Neural crest cell (in vitro differentiated cells): ENCODE measurements at regions not wholly inside any gene's neighbourhood (a gene's known extent, or its start where the extent isn't known, plus 50 kb on each side); places are given as distances from the start of the nearest gene placed in this dataset.

Source experiments
- DNase-seq: peaks from one replicate; pipeline ENCODE4 v3.0.0; 2021; ENCODE audit warnings: low read depth, mixed read lengths, low spot score
- H3K27ac Mint-ChIP-seq: one replicate; pipeline ENCODE4 v1.8.0; 2021; ENCODE audit warnings: mild to moderate bottlenecking, mixed read lengths; ENCODE audit not compliant: unreplicated experiment
- H3K27me3 Mint-ChIP-seq: 2 replicates; pipeline ENCODE4 v1.8.0; 2021; ENCODE audit warnings: low read depth, mild to moderate bottlenecking, mixed read lengths
- H3K36me3 Mint-ChIP-seq: 2 replicates; pipeline ENCODE4 v1.8.0; 2021; ENCODE audit warnings: low read depth, mild to moderate bottlenecking, mixed read lengths
- H3K4me1 Mint-ChIP-seq: 2 replicates; pipeline ENCODE4 v1.8.0; 2021; ENCODE audit warnings: mixed read lengths
- H3K4me3 Mint-ChIP-seq: one replicate; pipeline ENCODE4 v1.8.0; 2021; ENCODE audit warnings: mild to moderate bottlenecking, mixed read lengths
- H3K9me3 Mint-ChIP-seq: 2 replicates; pipeline ENCODE4 v1.8.0; 2021; ENCODE audit warnings: mixed read lengths
- TF ChIP-seq, protein P1 (sequence below): fragments of 200-600 bp; sonication (generic); conservative IDR thresholded peaks from 2 replicates; pipeline ENCODE4 v1.5.0; 2021; ENCODE audit warnings: antibody characterized with exemption, mild to moderate bottlenecking

- Mint-ChIP-seq H3K27ac (no peak overlapping the region), H3K9me3 (no peaks in the 10 kb centered on the region), H3K4me3 (no peak overlapping the region), H3K27me3 (no peaks in the 10 kb centered on the region), H3K36me3 (no peaks in the 10 kb centered on the region), H3K4me1 (peaks cover 8% of the 10 kb centered on the region)
- no peak for DNase-seq
- TF ChIP-seq, protein P1, sequence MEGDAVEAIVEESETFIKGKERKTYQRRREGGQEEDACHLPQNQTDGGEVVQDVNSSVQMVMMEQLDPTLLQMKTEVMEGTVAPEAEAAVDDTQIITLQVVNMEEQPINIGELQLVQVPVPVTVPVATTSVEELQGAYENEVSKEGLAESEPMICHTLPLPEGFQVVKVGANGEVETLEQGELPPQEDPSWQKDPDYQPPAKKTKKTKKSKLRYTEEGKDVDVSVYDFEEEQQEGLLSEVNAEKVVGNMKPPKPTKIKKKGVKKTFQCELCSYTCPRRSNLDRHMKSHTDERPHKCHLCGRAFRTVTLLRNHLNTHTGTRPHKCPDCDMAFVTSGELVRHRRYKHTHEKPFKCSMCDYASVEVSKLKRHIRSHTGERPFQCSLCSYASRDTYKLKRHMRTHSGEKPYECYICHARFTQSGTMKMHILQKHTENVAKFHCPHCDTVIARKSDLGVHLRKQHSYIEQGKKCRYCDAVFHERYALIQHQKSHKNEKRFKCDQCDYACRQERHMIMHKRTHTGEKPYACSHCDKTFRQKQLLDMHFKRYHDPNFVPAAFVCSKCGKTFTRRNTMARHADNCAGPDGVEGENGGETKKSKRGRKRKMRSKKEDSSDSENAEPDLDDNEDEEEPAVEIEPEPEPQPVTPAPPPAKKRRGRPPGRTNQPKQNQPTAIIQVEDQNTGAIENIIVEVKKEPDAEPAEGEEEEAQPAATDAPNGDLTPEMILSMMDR, result no peak
Observed at GRCh38 chr6:54695815-54696214, 150.8 kb upstream of the FAM83B start.

DNA sequence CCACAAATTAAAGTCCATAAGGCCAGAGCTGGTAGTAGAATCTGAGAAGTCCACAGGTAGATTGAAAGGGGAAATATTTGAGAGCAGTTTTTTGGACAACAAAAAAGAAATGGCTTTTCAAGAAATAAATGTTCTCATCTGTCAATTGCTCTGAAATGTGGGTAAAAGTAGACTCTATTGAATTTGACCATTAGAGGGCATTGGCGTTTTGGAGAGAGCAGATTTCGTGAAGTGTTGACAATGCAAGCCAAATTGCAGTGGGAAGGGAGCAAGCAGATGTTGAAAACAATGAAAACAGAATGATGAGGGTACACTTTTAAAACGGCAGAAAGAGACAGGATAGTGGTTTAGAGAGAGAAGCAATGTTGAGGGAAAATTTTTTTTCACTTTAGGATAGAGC lies 149.1 kb upstream of the FAM83B start:
- no peak overlapping the region for H3K4me3 Mint-ChIP-seq
- no peaks in the 10 kb centered on the region for H3K36me3 Mint-ChIP-seq
- no peak for DNase-seq
- no peaks in the 10 kb centered on the region for H3K9me3 Mint-ChIP-seq
- TF ChIP-seq, protein P1, result peak; percentile 48
- H3K4me1 Mint-ChIP-seq, result peaks cover 8% of the 10 kb centered on the region
- no peaks in the 10 kb centered on the region for H3K27me3 Mint-ChIP-seq
- no peak overlapping the region for H3K27ac Mint-ChIP-seq

- Mint-ChIP-seq H3K27ac (peak overlapping the region; percentile 78), H3K36me3 (no peaks in the 10 kb centered on the region), H3K27me3 (no peaks in the 10 kb centered on the region), H3K4me3 (no peak overlapping the region), H3K4me1 (peaks cover 8% of the 10 kb centered on the region), H3K9me3 (no peaks in the 10 kb centered on the region)
- DNase-seq, result no peak
- TF ChIP-seq, protein P1, result no peak
Observed at GRCh38 chr6:54698974-54699373, 147.6 kb upstream of the FAM83B start.

DNA sequence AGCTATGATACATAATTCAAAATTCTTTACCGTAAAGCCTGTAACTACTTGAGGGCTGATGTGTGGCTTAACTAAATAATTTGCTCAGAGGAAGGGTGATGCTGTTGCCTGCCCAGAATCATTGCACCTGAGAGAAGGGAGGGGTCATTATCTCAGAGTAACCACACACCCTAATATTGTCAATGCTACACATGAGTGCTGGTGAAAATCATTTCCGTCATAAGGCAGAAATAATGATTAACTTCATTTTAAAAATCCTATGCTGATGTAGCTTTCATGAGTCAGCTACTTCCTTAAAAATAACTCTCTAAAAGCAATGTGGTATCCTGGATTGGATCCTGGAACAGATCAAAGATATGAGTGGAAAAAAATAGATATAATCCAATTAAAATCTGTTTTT lies 146.4 kb upstream of the FAM83B start:
- Mint-ChIP-seq H3K4me1 (peaks cover 8% of the 10 kb centered on the region), H3K27ac (no peak overlapping the region)

GRCh38 chr6:54702772-54703171 lies 143.8 kb upstream of the FAM83B start:
- H3K9me3 Mint-ChIP-seq, result no peaks in the 10 kb centered on the region
- H3K4me3 Mint-ChIP-seq, result no peak overlapping the region
- TF ChIP-seq, protein P1, result no peak
- H3K27ac Mint-ChIP-seq, result no peak overlapping the region
- no peak for DNase-seq
- no peaks in the 10 kb centered on the region for H3K36me3 Mint-ChIP-seq
- no peaks in the 10 kb centered on the region for H3K27me3 Mint-ChIP-seq
- H3K4me1 Mint-ChIP-seq, result peaks cover 4% of the 10 kb centered on the region

More for the DNA sequence above, 146.4 kb upstream of the FAM83B start:
- Mint-ChIP-seq H3K27me3 (no peaks in the 10 kb centered on the region), H3K4me3 (no peak overlapping the region), H3K9me3 (no peaks in the 10 kb centered on the region), H3K36me3 (no peaks in the 10 kb centered on the region)
- TF ChIP-seq, protein P1, result no peak
- DNase-seq, result no peak

DNA sequence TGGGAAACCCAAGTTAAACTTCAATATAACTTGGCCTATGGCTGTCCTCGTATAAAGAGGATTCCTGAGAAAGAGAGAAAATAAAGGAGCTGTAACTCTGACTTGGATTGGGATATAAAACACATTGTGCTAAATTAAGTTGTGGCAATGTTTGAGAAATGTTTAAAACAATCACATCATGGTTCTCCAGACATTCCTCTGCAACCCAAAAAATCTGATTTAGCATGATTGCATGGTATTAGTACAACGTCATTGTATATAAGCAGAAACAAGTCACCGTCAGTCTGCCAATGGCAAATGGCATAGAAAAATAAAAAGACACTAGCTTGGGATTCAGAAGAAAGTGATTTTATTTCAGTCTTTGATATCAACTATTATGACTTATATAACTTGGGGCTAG lies 140.2 kb upstream of the FAM83B start:
- Mint-ChIP-seq H3K36me3 (no peaks in the 10 kb centered on the region), H3K4me3 (no peak overlapping the region), H3K9me3 (peaks cover 2% of the 10 kb centered on the region), H3K27me3 (no peaks in the 10 kb centered on the region), H3K4me1 (no peaks in the 10 kb centered on the region), H3K27ac (no peak overlapping the region)
- no peak for DNase-seq
- TF ChIP-seq, protein P1, result no peak
